ENCODE measurements at regions not wholly inside any gene's neighbourhood (a gene's known extent, or its start where the extent isn't known, plus 50 kb on each side); places are given as distances from the start of the nearest gene placed in this dataset.
A peak's percentile ranks its signal among the peaks of the same experiment; 100 is the strongest.

DNA sequence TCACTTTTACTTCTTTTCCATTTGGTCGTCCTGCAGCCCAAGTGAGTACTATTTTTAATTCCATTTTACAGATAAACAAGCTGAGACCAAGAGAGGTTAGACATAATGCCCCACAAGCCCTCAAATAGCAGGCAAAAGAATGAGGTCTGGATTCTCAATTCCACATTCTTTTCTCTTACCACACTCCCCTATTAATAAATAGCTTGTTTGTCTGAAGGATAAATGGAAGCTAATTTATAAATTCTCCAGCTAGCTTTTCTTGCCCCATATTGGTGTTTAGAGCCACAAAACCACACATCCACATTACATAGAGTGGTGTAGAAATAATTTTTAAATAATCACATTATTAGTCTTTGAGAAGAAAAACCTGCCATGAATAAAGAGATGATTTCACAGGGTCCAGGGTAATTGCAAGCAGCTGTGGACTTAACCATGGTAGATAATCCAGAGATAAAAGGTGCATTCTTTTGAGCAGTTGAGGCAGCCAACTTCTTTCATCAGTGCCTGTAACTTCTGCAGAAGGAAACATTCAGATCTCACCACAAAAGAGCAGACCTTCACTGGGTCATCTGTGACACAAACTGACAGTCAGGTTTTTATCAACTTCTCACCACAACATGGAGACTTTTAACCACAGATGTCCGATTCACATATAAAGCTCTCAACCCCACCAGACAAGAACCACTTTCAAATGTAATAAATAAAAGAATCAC is 313.4 kb upstream of the STT3B start:
- peaks cover 0 to 3% (median 0%) of the 10 kb centered on the region in 4 donors for H3K4me1 ChIP-seq
- DNase-seq, result no peak
- peak in 1 of 2 donors; percentile 34 for ATAC-seq (ENCODE audit: low FRiP score in 2 of 2)
- H3K36me3 ChIP-seq, result no peaks in the 10 kb centered on the region
- H3K9me3 ChIP-seq, result no peaks in the 10 kb centered on the region
- TF ChIP-seq POLR2A (IDR thresholded peaks at IDR 0.05) (no peak), EP300 (IDR thresholded peaks at IDR 0.05) (no peak), POLR2AphosphoS5 (IDR thresholded peaks at IDR 0.05) (no peak)
- TF ChIP-seq, protein P1, sequence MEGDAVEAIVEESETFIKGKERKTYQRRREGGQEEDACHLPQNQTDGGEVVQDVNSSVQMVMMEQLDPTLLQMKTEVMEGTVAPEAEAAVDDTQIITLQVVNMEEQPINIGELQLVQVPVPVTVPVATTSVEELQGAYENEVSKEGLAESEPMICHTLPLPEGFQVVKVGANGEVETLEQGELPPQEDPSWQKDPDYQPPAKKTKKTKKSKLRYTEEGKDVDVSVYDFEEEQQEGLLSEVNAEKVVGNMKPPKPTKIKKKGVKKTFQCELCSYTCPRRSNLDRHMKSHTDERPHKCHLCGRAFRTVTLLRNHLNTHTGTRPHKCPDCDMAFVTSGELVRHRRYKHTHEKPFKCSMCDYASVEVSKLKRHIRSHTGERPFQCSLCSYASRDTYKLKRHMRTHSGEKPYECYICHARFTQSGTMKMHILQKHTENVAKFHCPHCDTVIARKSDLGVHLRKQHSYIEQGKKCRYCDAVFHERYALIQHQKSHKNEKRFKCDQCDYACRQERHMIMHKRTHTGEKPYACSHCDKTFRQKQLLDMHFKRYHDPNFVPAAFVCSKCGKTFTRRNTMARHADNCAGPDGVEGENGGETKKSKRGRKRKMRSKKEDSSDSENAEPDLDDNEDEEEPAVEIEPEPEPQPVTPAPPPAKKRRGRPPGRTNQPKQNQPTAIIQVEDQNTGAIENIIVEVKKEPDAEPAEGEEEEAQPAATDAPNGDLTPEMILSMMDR (IDR thresholded peaks at IDR 0.05), result no peak
- no peaks in the 10 kb centered on the region for H3K27me3 ChIP-seq
- no peak overlapping the region for H3K27ac ChIP-seq
- 46 to 66% methylated on average over 2 of the region's 2 CpGs for WGBS, 2 donors
- H3K4me3 ChIP-seq, result no peak overlapping the region

DNA sequence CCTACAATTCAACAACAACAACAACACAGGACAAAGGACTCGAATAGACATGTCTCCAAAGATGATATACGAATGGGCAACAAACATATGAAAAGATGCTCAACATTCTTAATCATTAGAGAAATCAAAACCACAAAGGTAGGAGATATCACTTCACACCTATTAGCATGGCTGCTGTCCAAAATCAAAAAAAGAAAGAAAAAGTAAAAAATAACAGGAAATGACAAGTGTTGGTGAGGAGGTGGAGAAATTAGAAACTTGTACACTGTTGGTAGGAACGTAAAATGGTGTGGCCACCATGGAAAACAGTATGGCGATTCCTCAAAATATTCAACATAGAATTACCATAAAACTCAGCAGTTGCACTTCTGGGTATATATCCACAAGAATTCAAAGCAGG is 312.3 kb upstream of the STT3B start:
- Histone ChIP-seq H3K27me3 (no peaks in the 10 kb centered on the region), H3K27ac (no peak overlapping the region), H3K4me1 (peaks cover 0 to 4% (median 0%) of the 10 kb centered on the region in 4 donors), H3K36me3 (no peaks in the 10 kb centered on the region), H3K9me3 (no peaks in the 10 kb centered on the region), H3K4me3 (no peak overlapping the region)
- WGBS, 2 donors, result 87 to 88% methylated on average over 4 of the region's 4 CpGs
- TF ChIP-seq POLR2AphosphoS5 (IDR thresholded peaks at IDR 0.05), result no peak
- no peak for TF ChIP-seq EP300 (IDR thresholded peaks at IDR 0.05)
- TF ChIP-seq, protein P1 (IDR thresholded peaks at IDR 0.05), result no peak
- TF ChIP-seq POLR2A (IDR thresholded peaks at IDR 0.05), result no peak
- ATAC-seq (ENCODE audit: low FRiP score in 2 of 2) (no peak), DNase-seq (no peak)

DNA sequence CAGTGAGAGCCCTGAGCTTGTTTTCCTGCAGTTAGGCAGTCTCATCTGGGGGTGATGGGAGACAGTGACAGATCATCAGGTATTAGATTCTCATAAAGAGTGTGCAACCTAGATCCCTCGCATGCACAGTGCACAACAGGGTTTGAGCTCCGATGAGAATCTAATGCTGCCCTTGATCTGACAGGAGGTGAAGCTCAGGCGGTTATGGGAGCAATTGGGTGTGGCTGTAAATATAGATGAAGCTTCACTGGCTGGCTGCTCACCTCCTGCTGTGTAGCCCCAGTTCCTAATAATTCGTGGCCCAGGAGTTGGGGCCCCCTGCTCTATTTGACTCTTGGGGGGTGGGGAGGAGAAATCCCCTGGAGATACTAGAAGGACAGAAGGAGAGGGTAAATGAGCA is 309.4 kb upstream of the STT3B start:
- 84 to 90% methylated on average over 4 of the region's 4 CpGs for WGBS, 2 donors
- TF ChIP-seq, protein P1 (IDR thresholded peaks at IDR 0.05), result no peak
- TF ChIP-seq POLR2AphosphoS5 (IDR thresholded peaks at IDR 0.05), result no peak
- TF ChIP-seq POLR2A (IDR thresholded peaks at IDR 0.05), result no peak
- no peak for TF ChIP-seq EP300 (IDR thresholded peaks at IDR 0.05)
- DNase-seq (no peak), ATAC-seq (ENCODE audit: low FRiP score in 2 of 2) (no peak)
- Histone ChIP-seq H3K4me1 (peaks cover 0 to 4% (median 0%) of the 10 kb centered on the region in 4 donors), H3K36me3 (no peaks in the 10 kb centered on the region), H3K27ac (no peak overlapping the region), H3K9me3 (no peaks in the 10 kb centered on the region), H3K27me3 (no peaks in the 10 kb centered on the region), H3K4me3 (no peak overlapping the region)

DNA sequence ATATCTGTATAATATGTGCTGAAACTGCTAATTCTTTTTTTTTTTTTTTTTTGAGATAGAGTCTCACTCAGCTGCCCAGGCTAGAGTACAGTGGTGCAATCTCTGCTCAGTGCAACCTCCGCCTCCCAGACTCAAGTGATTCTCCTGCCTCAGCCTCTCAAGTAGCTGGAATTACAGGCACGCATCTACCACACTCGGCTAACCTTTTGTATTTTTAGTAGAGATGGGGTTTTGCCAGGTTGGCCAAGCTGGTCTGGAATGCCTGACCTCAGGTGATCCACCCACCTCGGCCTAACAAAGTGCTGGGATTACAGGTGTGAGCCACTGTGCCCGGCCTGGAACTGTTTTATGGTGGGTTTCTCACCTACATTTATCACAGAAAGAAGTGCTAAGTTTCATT is 307.8 kb upstream of the STT3B start:
- Histone ChIP-seq H3K36me3 (no peaks in the 10 kb centered on the region), H3K4me3 (no peak overlapping the region), H3K9me3 (no peaks in the 10 kb centered on the region), H3K4me1 (peaks cover 0 to 4% (median 0%) of the 10 kb centered on the region in 4 donors), H3K27me3 (no peaks in the 10 kb centered on the region), H3K27ac (no peak overlapping the region)
- DNase-seq (no peak), ATAC-seq (ENCODE audit: low FRiP score in 2 of 2) (no peak)
- 79 to 94% methylated on average over 5 of the region's 5 CpGs for WGBS, 2 donors
- no peak for TF ChIP-seq POLR2AphosphoS5 (IDR thresholded peaks at IDR 0.05)
- TF ChIP-seq, protein P1 (IDR thresholded peaks at IDR 0.05), result no peak
- no peak for TF ChIP-seq POLR2A (IDR thresholded peaks at IDR 0.05)
- TF ChIP-seq EP300 (IDR thresholded peaks at IDR 0.05), result no peak

DNA sequence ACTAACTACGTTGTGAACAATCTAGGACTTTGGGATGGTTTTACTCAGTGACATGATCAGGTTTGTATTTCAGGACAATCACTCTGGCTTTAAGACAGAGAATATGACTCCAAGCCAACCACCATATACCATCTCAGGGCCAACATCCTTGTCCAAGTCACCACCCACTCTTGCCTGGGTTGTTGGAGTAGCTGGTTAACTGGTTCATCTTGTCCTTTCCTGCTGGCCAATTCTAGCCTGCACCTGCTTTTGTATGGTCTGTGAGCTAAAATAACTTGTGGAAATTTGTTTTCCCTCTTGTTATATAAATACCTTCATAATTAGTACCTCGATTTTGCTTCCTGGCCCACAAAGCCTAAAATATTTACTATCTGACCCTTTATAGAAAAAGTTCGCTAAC is 306.8 kb upstream of the STT3B start:
- peaks cover 0 to 4% (median 1%) of the 10 kb centered on the region in 4 donors for H3K4me1 ChIP-seq
- ATAC-seq (ENCODE audit: low FRiP score in 2 of 2), result no peak
- H3K27ac ChIP-seq, result no peak overlapping the region
- no peaks in the 10 kb centered on the region for H3K27me3 ChIP-seq
- no peaks in the 10 kb centered on the region for H3K36me3 ChIP-seq
- TF ChIP-seq EP300 (IDR thresholded peaks at IDR 0.05) (no peak), POLR2AphosphoS5 (IDR thresholded peaks at IDR 0.05) (no peak), POLR2A (IDR thresholded peaks at IDR 0.05) (no peak)
- TF ChIP-seq, protein P1 (IDR thresholded peaks at IDR 0.05), result no peak
- no peak for DNase-seq
- H3K4me3 ChIP-seq, result no peak overlapping the region
- H3K9me3 ChIP-seq, result no peaks in the 10 kb centered on the region
- WGBS, 2 donors, result 69 to 74% methylated on average over 3 of the region's 3 CpGs
